Lung (tissue), 11 donors: ENCODE measurements at regions not wholly inside any gene's neighbourhood (a gene's known extent, or its start where the extent isn't known, plus 50 kb on each side); places are given as distances from the start of the nearest gene placed in this dataset.

Source experiments
- ATAC-seq: fragments of 200-7000 bp; cut with Tn5 transposase; one replicate; pipeline ENCODE4 v1.9.1; 2020; ENCODE audit warnings: moderate number of reproducible peaks; ENCODE audit not compliant: insufficient read depth, low FRiP score
- DNase-seq, 3 donors: peaks; one replicate each; pipeline ENCODE4 v3.0.0-alpha.2; 2013 to 2017
- H3K27ac ChIP-seq, 2 donors: one replicate each; pipeline ENCODE4 v1.5.1; 2013; ENCODE audit warnings: mild to moderate bottlenecking in 2 of 2, moderate library complexity in 2 of 2, control low read depth in 1 of 2, inconsistent platforms in 1 of 2, low read depth in 1 of 2, low read length in 1 of 2
- H3K27me3 ChIP-seq, 3 donors: one replicate each; pipeline ENCODE4 v1.5.1; 2013; ENCODE audit warnings: low read length in 2 of 3; ENCODE audit not compliant: control insufficient read depth in 3 of 3, insufficient read depth in 3 of 3
- H3K36me3 ChIP-seq, 4 donors: one replicate each; pipeline ENCODE4 v1.5.1; 2013; ENCODE audit warnings: low read length in 4 of 4, mild to moderate bottlenecking in 1 of 4, moderate library complexity in 1 of 4; ENCODE audit not compliant: control insufficient read depth in 4 of 4, insufficient read depth in 4 of 4
- H3K4me1 ChIP-seq, 5 donors: one replicate each; pipeline ENCODE4 v1.5.1; 2013; ENCODE audit warnings: low read length in 5 of 5, mild to moderate bottlenecking in 2 of 5, moderate library complexity in 1 of 5; ENCODE audit not compliant: control insufficient read depth in 5 of 5, insufficient read depth in 5 of 5
- H3K4me3 ChIP-seq: one replicate; pipeline ENCODE4 v1.5.1; 2013; ENCODE audit warnings: mild to moderate bottlenecking, control low read depth, moderate library complexity
- H3K9ac ChIP-seq, 2 donors: one replicate each; pipeline ENCODE4 v1.5.1; 2013; ENCODE audit warnings: low read length in 2 of 2, control low read depth in 1 of 2; ENCODE audit not compliant: insufficient read depth in 1 of 2
- H3K9me3 ChIP-seq, 4 donors: one replicate each; pipeline ENCODE4 v1.5.1; 2013; ENCODE audit warnings: low read length in 3 of 4, mild to moderate bottlenecking in 1 of 4, moderate library complexity in 1 of 4; ENCODE audit not compliant: control insufficient read depth in 4 of 4, insufficient read depth in 3 of 4
- CTCF ChIP-seq: IDR thresholded peaks from 2 replicates; pipeline ENCODE4 v1.5.1; 2012; ENCODE audit warnings: mild to moderate bottlenecking; ENCODE audit errors: control extremely low read depth, extremely low read depth
- WGBS, 2 donors: extraction: QIAGEN DNeasy Blood & Tissue Kit; methylation state at CpG; one replicate each; pipeline ENCODE4 v1.1.7; 2013; 5-methylcytosine and 5-hydroxymethylcytosine counted together
- donor health status: control.
- donor health status: control.
- donor health status: Bipolar disorder and iron deficiency.
- donor health status: healthy.
- donor health status: DM: yes; HTN: yes; CAD: no.

- no peaks in the 10 kb centered on the region for H3K27me3 ChIP-seq
- DNase-seq (no peak), ATAC-seq (peak; percentile 35)
- TF ChIP-seq CTCF, result no peak
- peaks cover 7 to 43% (median 10%) of the 10 kb centered on the region in 5 donors for H3K4me1 ChIP-seq
- H3K9me3 ChIP-seq, result no peaks in the 10 kb centered on the region
- peak overlapping the region in 1 of 2 donors; percentile 67 for H3K27ac ChIP-seq
- no peak overlapping the region for H3K9ac ChIP-seq
- H3K36me3 ChIP-seq, result peaks cover 0 to under 1% (median 0%) of the 10 kb centered on the region in 4 donors
- H3K4me3 ChIP-seq, result no peak overlapping the region
- WGBS, 2 donors, result 72 to 97% methylated on average over 3 of the region's 3 CpGs
Observed at GRCh38 chr12:123100882-123101281, 50.0 kb downstream of the PITPNM2 start.

DNA sequence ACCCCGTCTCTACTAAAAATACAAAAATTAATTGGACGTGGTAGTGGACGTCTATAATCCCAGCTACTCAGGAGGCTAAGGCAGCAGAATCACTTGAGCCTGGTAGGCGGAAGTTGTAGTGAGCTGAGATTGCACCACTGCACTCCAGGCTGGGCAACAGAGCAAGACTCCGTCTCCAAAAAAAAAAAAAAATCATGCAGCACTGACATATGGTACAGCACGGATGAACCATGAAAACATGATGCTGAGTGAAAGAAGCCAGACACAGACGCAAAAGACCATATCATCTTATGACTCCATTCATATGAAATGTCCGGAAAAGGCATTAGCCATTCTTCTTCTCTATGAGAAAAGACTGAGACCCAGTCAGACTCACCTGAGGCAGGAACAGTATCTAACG is 50.4 kb downstream of the PITPNM2 start:
- DNase-seq (no peak), ATAC-seq (no peak)
- H3K9ac ChIP-seq, result no peak overlapping the region
- no peak for TF ChIP-seq CTCF
- H3K4me1 ChIP-seq, result peaks cover 7 to 44% (median 10%) of the 10 kb centered on the region in 5 donors
- H3K27ac ChIP-seq, result peak overlapping the region in 1 of 2 donors; percentile 67
- no peak overlapping the region for H3K4me3 ChIP-seq
- 87 to 88% methylated on average over 9 of the region's 9 CpGs for WGBS, 2 donors
- no peaks in the 10 kb centered on the region for H3K36me3 ChIP-seq
- no peaks in the 10 kb centered on the region for H3K9me3 ChIP-seq
- H3K27me3 ChIP-seq, result no peaks in the 10 kb centered on the region

GRCh38 chr12:123099560-123100192 is 51.2 kb downstream of the PITPNM2 start:
- H3K4me1 ChIP-seq, result peaks cover 10 to 50% (median 17%) of the 10 kb centered on the region in 5 donors
- TF ChIP-seq CTCF, result no peak
- no peaks in the 10 kb centered on the region for H3K9me3 ChIP-seq
- no peak for DNase-seq
- H3K9ac ChIP-seq, result no peak overlapping the region
- WGBS, 2 donors, result 93% methylated on average over 5 of the region's 5 CpGs
- H3K36me3 ChIP-seq, result no peaks in the 10 kb centered on the region
- H3K4me3 ChIP-seq, result no peak overlapping the region
- no peak for ATAC-seq
- H3K27me3 ChIP-seq, result no peaks in the 10 kb centered on the region
- peak overlapping the region; percentile 1 to 20 for H3K27ac ChIP-seq

- 77% methylated on average over 2 of the region's 2 CpGs for WGBS, 2 donors
- Histone ChIP-seq H3K4me3 (no peak overlapping the region), H3K4me1 (peaks cover 10 to 59% (median 25%) of the 10 kb centered on the region in 5 donors), H3K9ac (no peak overlapping the region), H3K9me3 (no peaks in the 10 kb centered on the region), H3K36me3 (no peaks in the 10 kb centered on the region), H3K27me3 (no peaks in the 10 kb centered on the region), H3K27ac (peak overlapping the region in 1 of 2 donors; percentile 87)
- no peak for ATAC-seq
- no peak for TF ChIP-seq CTCF
- no peak for DNase-seq
Observed at GRCh38 chr12:123098780-123099179, 52.1 kb downstream of the PITPNM2 start.
